ENCODE measurements at regions not wholly inside any gene's neighbourhood (a gene's known extent, or its start where the extent isn't known, plus 50 kb on each side); places are given as distances from the start of the nearest gene placed in this dataset.

DNA sequence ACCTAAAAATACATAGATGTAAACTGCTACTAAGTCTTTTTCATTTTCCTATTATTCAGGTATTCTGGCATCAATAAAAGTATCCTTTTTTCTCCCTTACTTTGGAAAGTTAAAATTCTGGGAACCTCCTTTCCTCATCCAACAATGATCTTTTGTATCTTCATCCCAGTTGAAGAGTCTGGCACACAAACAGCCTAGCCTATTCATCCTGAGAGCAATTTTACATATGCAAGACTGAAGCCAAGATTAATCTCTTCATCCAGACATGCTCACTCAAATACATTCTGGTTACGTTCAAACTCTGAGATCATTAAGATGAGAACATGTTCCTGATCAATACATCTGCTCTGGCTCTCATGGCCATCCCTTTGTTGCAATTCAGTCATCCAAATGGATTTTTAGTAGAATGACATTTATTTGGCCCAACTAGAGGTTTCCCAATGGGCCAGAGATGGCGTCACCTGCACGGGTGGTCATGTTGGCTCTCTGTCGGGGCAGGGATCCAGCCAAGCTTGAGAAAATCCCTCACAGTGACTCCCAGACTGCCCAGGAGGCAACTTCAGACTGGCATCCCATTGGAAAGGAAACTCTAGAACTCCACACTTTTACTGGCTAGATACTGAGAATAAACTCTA, 135.3 kb upstream of the VCX2 start:
- H3K27ac ChIP-seq: no peak overlapping the region
- no peaks in the 10 kb centered on the region for H3K27me3 ChIP-seq
- H3K36me3 ChIP-seq: no peaks in the 10 kb centered on the region
- H3K4me3 ChIP-seq (replicated peaks in 1 of 3): no peak overlapping the region
- no peaks in the 10 kb centered on the region for H3K4me1 ChIP-seq
- DNase-seq: no peak
- intact Hi-C loops (cut with DNase I): no loop called here
- 100% methylated on average over 2 to 4 of the region's 4 CpGs for WGBS, 2 donors
- TF ChIP-seq POLR2A (IDR thresholded peaks at IDR 0.05): no peak
- TF ChIP-seq, protein P1, sequence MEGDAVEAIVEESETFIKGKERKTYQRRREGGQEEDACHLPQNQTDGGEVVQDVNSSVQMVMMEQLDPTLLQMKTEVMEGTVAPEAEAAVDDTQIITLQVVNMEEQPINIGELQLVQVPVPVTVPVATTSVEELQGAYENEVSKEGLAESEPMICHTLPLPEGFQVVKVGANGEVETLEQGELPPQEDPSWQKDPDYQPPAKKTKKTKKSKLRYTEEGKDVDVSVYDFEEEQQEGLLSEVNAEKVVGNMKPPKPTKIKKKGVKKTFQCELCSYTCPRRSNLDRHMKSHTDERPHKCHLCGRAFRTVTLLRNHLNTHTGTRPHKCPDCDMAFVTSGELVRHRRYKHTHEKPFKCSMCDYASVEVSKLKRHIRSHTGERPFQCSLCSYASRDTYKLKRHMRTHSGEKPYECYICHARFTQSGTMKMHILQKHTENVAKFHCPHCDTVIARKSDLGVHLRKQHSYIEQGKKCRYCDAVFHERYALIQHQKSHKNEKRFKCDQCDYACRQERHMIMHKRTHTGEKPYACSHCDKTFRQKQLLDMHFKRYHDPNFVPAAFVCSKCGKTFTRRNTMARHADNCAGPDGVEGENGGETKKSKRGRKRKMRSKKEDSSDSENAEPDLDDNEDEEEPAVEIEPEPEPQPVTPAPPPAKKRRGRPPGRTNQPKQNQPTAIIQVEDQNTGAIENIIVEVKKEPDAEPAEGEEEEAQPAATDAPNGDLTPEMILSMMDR (IDR thresholded peaks at IDR 0.05): no peak
- no peaks in the 10 kb centered on the region for H3K9me3 ChIP-seq

DNA sequence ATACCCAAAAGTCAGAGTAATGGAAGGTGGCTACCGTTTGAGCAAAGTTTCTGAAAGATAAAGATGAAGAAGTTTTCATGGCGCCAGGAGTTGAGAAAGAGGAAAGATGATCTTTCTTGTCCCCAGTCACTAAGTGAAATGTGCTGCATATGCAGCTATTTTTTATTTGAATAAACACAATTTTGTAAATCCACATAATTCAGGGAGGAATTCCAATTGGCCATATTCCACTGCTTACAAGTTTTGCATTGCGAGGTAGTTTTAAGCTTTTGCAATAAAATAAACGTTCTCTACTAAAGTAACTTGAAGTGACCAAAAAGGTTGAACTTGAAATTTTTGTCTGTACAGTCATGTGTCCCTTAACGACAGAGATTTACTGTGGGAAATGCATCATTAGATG, 139.3 kb upstream of the VCX2 start:
- TF ChIP-seq, protein P1 (IDR thresholded peaks at IDR 0.05): no peak
- TF ChIP-seq POLR2A (IDR thresholded peaks at IDR 0.05): no peak
- intact Hi-C loops (cut with DNase I): no loop called here

DNA sequence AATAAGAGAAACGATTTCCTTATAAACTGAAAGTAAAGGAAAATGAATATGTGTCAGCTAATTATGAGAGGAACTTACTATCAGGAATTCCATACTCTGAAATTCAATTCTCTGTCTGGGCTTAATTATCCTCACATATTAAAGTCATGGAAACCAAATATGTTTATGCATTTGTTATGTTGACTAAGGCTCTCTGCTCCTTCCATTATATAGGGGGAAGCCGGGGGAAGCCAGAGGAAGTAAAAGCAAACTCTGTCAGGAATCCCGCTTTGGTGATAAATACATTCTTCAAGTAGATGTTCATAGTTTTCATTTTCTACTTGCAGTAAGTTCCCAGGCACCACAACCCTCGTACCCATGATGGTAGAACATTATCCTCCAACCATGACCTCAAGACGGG, 142.8 kb upstream of the VCX2 start:
- no peak for DNase-seq
- H3K27ac ChIP-seq: no peak overlapping the region
- WGBS, 2 donors: 83 to 85% methylated on average over 5 of the region's 5 CpGs
- H3K9me3 ChIP-seq: no peaks in the 10 kb centered on the region
- intact Hi-C loops (cut with DNase I): no loop called here
- H3K4me3 ChIP-seq (replicated peaks in 1 of 3): no peak overlapping the region
- no peaks in the 10 kb centered on the region for H3K4me1 ChIP-seq
- TF ChIP-seq, protein P1 (IDR thresholded peaks at IDR 0.05): no peak
- TF ChIP-seq POLR2A (IDR thresholded peaks at IDR 0.05): no peak
- no peaks in the 10 kb centered on the region for H3K27me3 ChIP-seq
- no peaks in the 10 kb centered on the region for H3K36me3 ChIP-seq

More for the DNA sequence above, 139.3 kb upstream of the VCX2 start:
- H3K4me1 ChIP-seq: no peaks in the 10 kb centered on the region
- no peak overlapping the region for H3K27ac ChIP-seq
- no peak for DNase-seq
- H3K4me3 ChIP-seq (replicated peaks in 1 of 3): no peak overlapping the region
- 82 to 89% methylated on average over 5 of the region's 5 CpGs for WGBS, 2 donors
- H3K36me3 ChIP-seq: no peaks in the 10 kb centered on the region
- H3K27me3 ChIP-seq: no peaks in the 10 kb centered on the region
- H3K9me3 ChIP-seq: no peaks in the 10 kb centered on the region

DNA sequence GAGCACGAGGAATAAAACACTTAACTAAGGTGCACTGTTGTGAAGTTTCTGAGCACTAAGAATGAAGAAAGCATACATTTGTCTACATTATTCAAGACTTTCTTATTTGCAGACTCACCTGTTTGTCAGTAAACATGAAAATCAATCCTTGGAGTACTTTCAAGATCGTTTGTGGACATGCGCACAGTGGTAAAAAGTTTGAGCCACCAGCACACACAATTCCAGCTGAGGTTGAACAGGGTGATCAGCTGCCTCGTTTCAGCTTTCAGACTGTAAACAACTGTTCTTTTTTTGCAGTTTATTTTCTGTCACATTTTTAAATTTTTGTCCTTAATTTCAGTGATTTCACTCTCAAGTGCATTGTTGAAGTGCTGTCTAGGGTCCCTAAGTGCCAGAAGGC, 143.8 kb upstream of the VCX2 start:
- WGBS, 2 donors: 78 to 83% methylated on average over 4 of the region's 4 CpGs
- no peaks in the 10 kb centered on the region for H3K9me3 ChIP-seq
- H3K36me3 ChIP-seq: no peaks in the 10 kb centered on the region
- DNase-seq: no peak
- no peak overlapping the region for H3K27ac ChIP-seq
- no peaks in the 10 kb centered on the region for H3K27me3 ChIP-seq
- intact Hi-C loops (cut with DNase I): no loop called here
- no peak for TF ChIP-seq POLR2A (IDR thresholded peaks at IDR 0.05)
- TF ChIP-seq, protein P1 (IDR thresholded peaks at IDR 0.05): no peak
- no peaks in the 10 kb centered on the region for H3K4me1 ChIP-seq
- H3K4me3 ChIP-seq (replicated peaks in 1 of 3): no peak overlapping the region

DNA sequence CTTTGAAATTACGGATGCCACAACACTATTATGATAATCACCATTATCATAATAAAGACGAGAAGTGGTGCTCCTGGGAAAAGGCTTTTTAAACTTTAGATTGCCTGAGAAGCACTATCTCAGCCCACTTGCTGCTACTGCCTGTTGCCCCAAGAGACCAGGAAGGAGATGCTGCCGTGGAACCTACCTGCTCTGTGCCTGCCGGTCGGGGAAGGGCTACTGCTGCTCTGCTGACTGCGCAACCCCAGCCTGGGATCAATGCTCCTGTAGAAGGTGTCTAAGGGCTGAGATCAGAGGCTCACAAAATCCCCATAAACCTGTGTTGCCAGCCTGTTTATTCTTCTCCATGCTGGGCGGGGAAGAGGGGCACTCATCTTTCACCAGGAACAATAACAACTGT, 145.3 kb upstream of the VCX3B start:
- 75 to 92% methylated on average over 5 to 7 of the region's 7 CpGs for WGBS, 2 donors
- no peaks in the 10 kb centered on the region for H3K36me3 ChIP-seq
- H3K9me3 ChIP-seq: no peaks in the 10 kb centered on the region
- H3K27me3 ChIP-seq: no peaks in the 10 kb centered on the region
- no peak for TF ChIP-seq POLR2A (IDR thresholded peaks at IDR 0.05)
- intact Hi-C loops (cut with DNase I): no loop called here
- H3K27ac ChIP-seq: no peak overlapping the region
- H3K4me3 ChIP-seq (replicated peaks in 1 of 3): no peak overlapping the region
- H3K4me1 ChIP-seq: no peaks in the 10 kb centered on the region
- no peak for DNase-seq
